HCT116 (cell line): ENCODE measurements at regions not wholly inside any gene's neighbourhood (a gene's known extent, or its start where the extent isn't known, plus 50 kb on each side); places are given as distances from the start of the nearest gene placed in this dataset.

Experiments
- ATAC-seq: fragments of 200-7000 bp; cut with Tn5 transposase; 2 replicates; pipeline ENCODE4 v1.9.1; 2020; ENCODE audit warnings: mild to moderate bottlenecking, moderate library complexity
- BruUV-seq: library from RNA; stranded (reverse); fragments of 400-500 nt; replicated peaks from 2 replicates; lab custom pipeline; 2021; lab: Mats Ljungman, UMichigan
- CTCF ChIA-PET: fragments of 300-600 bp; sonication (Branson Sonifier 250); formaldehyde crosslinking; loops from one replicate; lab custom pipeline; 2021; ENCODE audit warnings: antibody characterized with exemption; lab: Charles Lee
- POLR2A ChIA-PET: fragments of 300-600, 350-600 bp; sonication (Branson Sonifier 250); formaldehyde crosslinking; loops from one replicate; lab custom pipeline; 2021; ENCODE audit warnings: antibody characterized with exemption; lab: Charles Lee
- RAD21 ChIA-PET, 2 experiments: fragments of 300-600 bp; sonication (Branson Sonifier 250); formaldehyde crosslinking; loops; one replicate each; lab custom pipeline; 2023; ENCODE audit warnings: low total read pairs in 2 of 2; ENCODE audit not compliant: uncharacterized antibody in 2 of 2, unreplicated experiment in 2 of 2, low non-redundant PET in 1 of 2; lab: Charles Lee
- DNase-seq: peaks from one replicate; pipeline ENCODE4 v3.0.0-alpha.2; 2010; ENCODE audit warnings: low read depth, low spot score
- H2AFZ ChIP-seq: fragments of 200-600 bp; shearing (Covaris generic), sonication (generic); 2 replicates; pipeline ENCODE4 v1.6.1; 2017; ENCODE audit warnings: low read depth, mixed run types, mixed read lengths, antibody characterized with exemption, low read length; ENCODE audit not compliant: poor library complexity, severe bottlenecking
- H3K27ac ChIP-seq: 2 replicates; pipeline ENCODE4 v1.5.1; 2012; ENCODE audit warnings: low read depth, low read length
- H3K27me3 ChIP-seq: fragments of 200-600 bp; sonication (generic); 2 replicates; pipeline ENCODE4 v1.6.1; 2016; ENCODE audit warnings: mixed run types, low read length, mixed read lengths; ENCODE audit not compliant: insufficient read depth
- H3K36me3 ChIP-seq, 2 experiments: fragments of 200-500 bp in 1 of 2; fragments of 200-600 bp in 1 of 2; sonication (Bioruptor generic) in 1 of 2; sonication (generic) in 1 of 2; 2 replicates each; pipeline versions ENCODE4 v1.5.1 to v1.6.1; 2014 to 2016; ENCODE audit warnings: low read length in 2 of 2, inconsistent platforms in 1 of 2, mixed read lengths in 1 of 2, mixed run types in 1 of 2; ENCODE audit not compliant: insufficient read depth in 2 of 2, control insufficient read depth in 1 of 2
- H3K4me1 ChIP-seq, 2 experiments: fragments of 200-600 bp in 1 of 2; sonication (generic) in 1 of 2; 2 replicates each; pipeline versions ENCODE4 v1.5.1 to v1.6.1; 2012 to 2017; ENCODE audit warnings: low read length in 2 of 2, inconsistent platforms in 1 of 2, mild to moderate bottlenecking in 1 of 2, mixed read lengths in 1 of 2, mixed run types in 1 of 2, moderate library complexity in 1 of 2; ENCODE audit not compliant: insufficient read depth in 2 of 2, control insufficient read depth in 1 of 2
- H3K4me2 ChIP-seq: fragments of 200-600 bp; sonication (generic); 2 replicates; pipeline ENCODE4 v1.6.1; 2017; ENCODE audit warnings: mixed run types, low read length, mixed read lengths
- H3K4me3 ChIP-seq, 2 experiments: fragments of 200-600 bp in 1 of 2; sonication (generic) in 1 of 2; replicated peaks in 1 of 2; 2 replicates each; pipeline ENCODE4 v1.5.1; 2011 to 2016; ENCODE audit warnings: low read length in 2 of 2, control low read depth in 1 of 2, low read depth in 1 of 2, mild to moderate bottlenecking in 1 of 2, mixed read lengths in 1 of 2, mixed run types in 1 of 2
- H3K79me2 ChIP-seq: fragments of 200-600 bp; sonication (generic); 2 replicates; pipeline ENCODE4 v1.6.1; 2017; ENCODE audit warnings: mild to moderate bottlenecking, mixed run types, low read length, moderate library complexity, mixed read lengths; ENCODE audit not compliant: insufficient read depth
- H3K9ac ChIP-seq: fragments of 200-600 bp; sonication (generic); 2 replicates; pipeline ENCODE4 v1.6.1; 2016; ENCODE audit warnings: low read length, mixed read lengths
- H3K9me2 ChIP-seq: fragments of 200-600 bp; sonication (generic), shearing (Covaris generic); 2 replicates; pipeline ENCODE4 v1.6.1; 2017; ENCODE audit warnings: mixed run types, mild to moderate bottlenecking, moderate library complexity; ENCODE audit not compliant: insufficient read depth
- H3K9me3 ChIP-seq, 2 experiments: fragments of 200-500 bp in 1 of 2; fragments of 200-600 bp in 1 of 2; sonication (Bioruptor generic) in 1 of 2; sonication (generic) in 1 of 2; 2 replicates each; pipeline ENCODE4 v1.6.1; 2014 to 2017; ENCODE audit warnings: low read length in 2 of 2, mixed read lengths in 2 of 2, inconsistent platforms in 1 of 2, low read depth in 1 of 2, mild to moderate bottlenecking in 1 of 2, mixed run types in 1 of 2, moderate library complexity in 1 of 2; ENCODE audit not compliant: control insufficient read depth in 1 of 2, insufficient read depth in 1 of 2
- H4K20me1 ChIP-seq: fragments of 200-600 bp; sonication (generic), shearing (Covaris generic); 2 replicates; pipeline ENCODE4 v1.6.1; 2017; ENCODE audit warnings: mixed run types, mild to moderate bottlenecking, moderate library complexity; ENCODE audit not compliant: insufficient read depth
- EGR1 ChIP-seq: IDR thresholded peaks from 2 replicates; pipeline ENCODE4 v1.6.1; 2012; ENCODE audit warnings: low read depth
- EZH2 ChIP-seq: fragments of 200-600 bp; sonication (generic); IDR thresholded peaks from 2 replicates; pipeline ENCODE4 v1.6.1; 2017; ENCODE audit warnings: antibody characterized with exemption, mixed run types
- EZH2phosphoT487 ChIP-seq: fragments of 200-600 bp; IDR thresholded peaks from 2 replicates; pipeline ENCODE4 v1.6.1; 2018; ENCODE audit warnings: antibody characterized with exemption, borderline replicate concordance
- FOSL1 ChIP-seq: IDR thresholded peaks from 2 replicates; pipeline ENCODE4 v1.6.1; 2012; ENCODE audit warnings: low read depth
- RAD21 ChIP-seq: IDR thresholded peaks from 2 replicates; pipeline ENCODE4 v1.6.1; 2012; ENCODE audit warnings: low read depth, mild to moderate bottlenecking
- ZFX ChIP-seq: fragments of 450-650 bp; IDR thresholded peaks from 2 replicates; pipeline ENCODE4 v1.6.1; 2017
- ZNF274 ChIP-seq: fragments of 200-500 bp; sonication (Bioruptor generic); IDR thresholded peaks from 2 replicates; pipeline ENCODE4 v1.6.1; 2014; ENCODE audit warnings: mild to moderate bottlenecking, low read depth, low read length, inconsistent platforms
- intact Hi-C: fragments of 100-400 bp; cut with micrococcal nuclease; formaldehyde crosslinking; loops from 2 replicates; pipeline ENCODE4 v1.10.0; 2022
- TF ChIP-seq, protein P1 (sequence below): IDR thresholded peaks from 2 replicates; pipeline ENCODE4 v1.6.1; 2011; ENCODE audit warnings: mild to moderate bottlenecking, low read length, moderate library complexity; ENCODE audit not compliant: insufficient replicate concordance; ENCODE audit errors: extremely low read depth
- TF ChIP-seq, protein P2 (sequence below), 3 experiments: fragments of 200-600 bp in 1 of 3; sonication (generic) in 1 of 3; IDR thresholded peaks in 2 of 3; conservative IDR thresholded peaks in 1 of 3; 2 replicates each; pipeline ENCODE4 v1.5.1; 2012 to 2017; ENCODE audit warnings: low read depth in 2 of 3, low read length in 2 of 3, antibody characterized with exemption in 1 of 3, borderline replicate concordance in 1 of 3, control low read depth in 1 of 3, mild to moderate bottlenecking in 1 of 3, mixed read lengths in 1 of 3, mixed run types in 1 of 3, moderate library complexity in 1 of 3; ENCODE audit not compliant: insufficient read depth in 1 of 3

DNA sequence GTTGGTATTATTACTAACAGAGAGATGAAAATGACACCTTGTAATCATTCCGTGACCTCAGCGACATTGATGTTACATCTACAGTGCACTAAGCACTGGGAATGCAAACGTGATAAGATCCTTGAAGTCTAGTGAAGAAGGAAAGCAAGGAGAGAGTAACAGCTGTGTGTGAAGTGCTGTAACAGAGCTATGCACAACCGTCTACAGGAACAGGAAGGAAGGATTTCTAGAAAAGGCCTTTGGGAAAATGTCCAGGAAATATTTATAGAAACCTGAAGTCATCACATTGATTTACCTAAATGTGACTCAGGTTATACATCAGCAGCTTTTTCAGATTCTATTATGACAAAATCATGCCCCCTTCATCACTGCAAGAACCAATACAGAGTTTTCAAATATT is 304.2 kb upstream of the AMIGO2 start:
- CTCF ChIA-PET = no interaction called here
- DNase-seq = no peak
- H3K36me3 ChIP-seq = no peaks in the 10 kb centered on the region
- no peaks in the 10 kb centered on the region for H3K79me2 ChIP-seq
- TF ChIP-seq ZNF274 = no peak
- TF ChIP-seq, protein P1, sequence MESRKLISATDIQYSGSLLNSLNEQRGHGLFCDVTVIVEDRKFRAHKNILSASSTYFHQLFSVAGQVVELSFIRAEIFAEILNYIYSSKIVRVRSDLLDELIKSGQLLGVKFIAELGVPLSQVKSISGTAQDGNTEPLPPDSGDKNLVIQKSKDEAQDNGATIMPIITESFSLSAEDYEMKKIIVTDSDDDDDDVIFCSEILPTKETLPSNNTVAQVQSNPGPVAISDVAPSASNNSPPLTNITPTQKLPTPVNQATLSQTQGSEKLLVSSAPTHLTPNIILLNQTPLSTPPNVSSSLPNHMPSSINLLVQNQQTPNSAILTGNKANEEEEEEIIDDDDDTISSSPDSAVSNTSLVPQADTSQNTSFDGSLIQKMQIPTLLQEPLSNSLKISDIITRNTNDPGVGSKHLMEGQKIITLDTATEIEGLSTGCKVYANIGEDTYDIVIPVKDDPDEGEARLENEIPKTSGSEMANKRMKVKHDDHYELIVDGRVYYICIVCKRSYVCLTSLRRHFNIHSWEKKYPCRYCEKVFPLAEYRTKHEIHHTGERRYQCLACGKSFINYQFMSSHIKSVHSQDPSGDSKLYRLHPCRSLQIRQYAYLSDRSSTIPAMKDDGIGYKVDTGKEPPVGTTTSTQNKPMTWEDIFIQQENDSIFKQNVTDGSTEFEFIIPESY = no peak
- TF ChIP-seq, all 23 proteins: peak for 0
- intact Hi-C loops = no loop called here
- no peaks in the 10 kb centered on the region for H3K9me3 ChIP-seq
- no peak overlapping the region for H2AFZ ChIP-seq
- H3K27me3 ChIP-seq = no peaks in the 10 kb centered on the region
- no peak overlapping the region for H3K4me3 ChIP-seq
- no peak for ATAC-seq
- H3K9me2 ChIP-seq = no peaks in the 10 kb centered on the region
- H3K4me1 ChIP-seq = no peaks in the 10 kb centered on the region
- no TSS peak for BruUV-seq
- ChIA-PET RAD21 (no interaction called here), POLR2A (no interaction called here)
- no peaks in the 10 kb centered on the region for H4K20me1 ChIP-seq
- H3K4me2 ChIP-seq = no peak overlapping the region
- H3K27ac ChIP-seq = no peak overlapping the region
- no peak overlapping the region for H3K9ac ChIP-seq

DNA sequence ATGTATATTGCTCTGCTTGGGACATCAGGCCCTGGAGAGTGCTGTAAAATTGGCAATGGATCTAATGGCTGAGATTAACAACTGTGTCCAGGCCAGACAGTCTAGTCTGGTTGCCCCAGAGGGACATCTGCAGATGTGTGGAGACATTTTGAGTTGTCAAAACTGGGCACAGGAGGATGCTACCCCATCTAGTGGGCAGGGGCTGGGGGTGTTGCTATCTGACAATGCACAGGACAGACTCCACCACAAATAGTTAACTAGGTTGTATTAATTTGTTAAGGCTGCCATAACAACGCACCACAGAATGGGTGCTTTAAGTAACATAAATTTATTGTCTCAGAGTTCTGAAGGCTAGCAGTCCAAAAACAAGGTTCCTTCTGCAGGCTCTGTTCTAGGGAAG is 302.5 kb upstream of the AMIGO2 start:
- Histone ChIP-seq H2AFZ (no peak overlapping the region), H3K27me3 (no peaks in the 10 kb centered on the region), H3K4me2 (no peak overlapping the region), H3K36me3 (no peaks in the 10 kb centered on the region), H3K9ac (no peak overlapping the region), H3K27ac (no peak overlapping the region), H3K9me2 (no peaks in the 10 kb centered on the region), H4K20me1 (no peaks in the 10 kb centered on the region), H3K79me2 (no peaks in the 10 kb centered on the region), H3K9me3 (no peaks in the 10 kb centered on the region), H3K4me3 (no peak overlapping the region), H3K4me1 (no peaks in the 10 kb centered on the region)
- intact Hi-C loops = no loop called here
- ChIA-PET RAD21 (no interaction called here), CTCF (no interaction called here), POLR2A (no interaction called here)
- no TSS peak for BruUV-seq
- DNase-seq (no peak), ATAC-seq (no peak)
- TF ChIP-seq, protein P2, sequence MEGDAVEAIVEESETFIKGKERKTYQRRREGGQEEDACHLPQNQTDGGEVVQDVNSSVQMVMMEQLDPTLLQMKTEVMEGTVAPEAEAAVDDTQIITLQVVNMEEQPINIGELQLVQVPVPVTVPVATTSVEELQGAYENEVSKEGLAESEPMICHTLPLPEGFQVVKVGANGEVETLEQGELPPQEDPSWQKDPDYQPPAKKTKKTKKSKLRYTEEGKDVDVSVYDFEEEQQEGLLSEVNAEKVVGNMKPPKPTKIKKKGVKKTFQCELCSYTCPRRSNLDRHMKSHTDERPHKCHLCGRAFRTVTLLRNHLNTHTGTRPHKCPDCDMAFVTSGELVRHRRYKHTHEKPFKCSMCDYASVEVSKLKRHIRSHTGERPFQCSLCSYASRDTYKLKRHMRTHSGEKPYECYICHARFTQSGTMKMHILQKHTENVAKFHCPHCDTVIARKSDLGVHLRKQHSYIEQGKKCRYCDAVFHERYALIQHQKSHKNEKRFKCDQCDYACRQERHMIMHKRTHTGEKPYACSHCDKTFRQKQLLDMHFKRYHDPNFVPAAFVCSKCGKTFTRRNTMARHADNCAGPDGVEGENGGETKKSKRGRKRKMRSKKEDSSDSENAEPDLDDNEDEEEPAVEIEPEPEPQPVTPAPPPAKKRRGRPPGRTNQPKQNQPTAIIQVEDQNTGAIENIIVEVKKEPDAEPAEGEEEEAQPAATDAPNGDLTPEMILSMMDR (IDR thresholded peaks at IDR 0.05 in 2 of 3, conservative IDR thresholded peaks at IDR 0.05 in 1 of 3; ENCODE audit: borderline replicate concordance in 1 of 3, insufficient read depth in 1 of 3, low read depth in 2 of 3, low read length in 2 of 3) = 0 out of 6 replicates have a peak, but pooled peaks of 1 of the 3 experiments have one; percentile 18
- TF ChIP-seq RAD21 (no peak), FOSL1 (no peak), EGR1 (no peak), EZH2 (no peak), ZFX (no peak), EZH2phosphoT487 (no peak)
- TF ChIP-seq, protein P1 = no peak
